ENCODE measurements at regions not wholly inside any gene's neighbourhood (a gene's known extent, or its start where the extent isn't known, plus 50 kb on each side); places are given as distances from the start of the nearest gene placed in this dataset.

DNA sequence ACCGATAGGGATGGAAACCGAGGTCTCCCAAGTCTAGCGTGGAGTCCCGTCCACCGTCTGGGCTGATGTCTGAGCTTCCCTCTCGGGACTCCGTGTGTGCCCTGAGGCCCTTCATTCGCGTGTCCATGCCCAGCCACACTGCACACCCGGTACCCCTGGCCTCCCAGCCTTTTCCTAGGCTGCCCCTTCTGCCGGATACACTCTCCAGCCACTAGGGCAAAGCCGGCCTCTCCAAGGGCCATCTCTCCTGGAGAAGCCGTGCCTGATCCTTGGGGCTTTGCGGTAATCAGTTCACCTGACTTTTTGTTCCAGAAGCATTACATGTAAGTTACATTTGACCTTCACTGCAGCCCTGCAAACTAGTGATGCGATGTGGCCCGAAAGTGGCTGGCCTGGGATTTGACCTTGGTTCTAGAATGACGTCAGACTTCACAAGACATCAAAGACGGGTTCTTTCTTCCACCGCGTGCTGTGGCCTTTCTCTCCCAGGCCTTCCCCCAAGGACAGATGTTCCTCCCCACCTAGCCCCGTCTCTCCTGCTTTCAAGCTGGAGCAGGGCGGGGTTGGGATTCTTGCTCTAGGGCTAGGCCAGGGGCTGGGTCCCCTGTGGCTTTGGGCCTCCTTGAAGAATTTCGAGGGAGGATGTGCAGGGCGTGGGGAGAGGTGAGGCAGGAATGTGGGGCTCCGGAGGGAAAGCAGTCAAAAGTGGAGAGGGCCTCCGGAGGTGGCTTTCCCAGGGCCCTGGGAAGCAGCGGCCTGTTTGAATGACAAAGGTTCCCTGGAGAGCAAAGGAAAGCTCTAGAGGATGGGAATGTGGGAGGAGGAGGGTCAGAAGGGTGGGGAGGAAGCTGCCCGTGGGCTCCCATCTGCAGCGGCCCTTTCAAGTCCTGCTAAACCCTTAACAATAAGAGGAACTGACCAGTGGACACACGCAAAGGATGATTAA is 49.7 kb upstream of the SLC2A1 start:
- DNase-seq (ENCODE audit: low read depth in 2 of 2): no peak

Measured in fibroblast of skin of left biceps (primary cell).